ENCODE measurements at regions not wholly inside any gene's neighbourhood (a gene's known extent, or its start where the extent isn't known, plus 50 kb on each side); places are given as distances from the start of the nearest gene placed in this dataset.

- POLR2A ChIA-PET (ENCODE audit: partially characterized antibody), result no interaction called here
- Histone ChIP-seq H3K18ac (ENCODE audit: extremely low read depth, low read length) (no peak overlapping the region), H3K36me3 (ENCODE audit: control insufficient read depth in 2 of 4, insufficient read depth in 4 of 4, low read length in 3 of 4) (no peaks in the 10 kb centered on the region), H2BK15ac (ENCODE audit: low read length) (no peak overlapping the region), H2BK20ac (ENCODE audit: low read length) (no peak overlapping the region), H2BK5ac (ENCODE audit: low read depth, low read length) (no peak overlapping the region), H3K27me3 (replicated peaks in 1 of 4; ENCODE audit: control insufficient read depth in 3 of 4, extremely low read depth in 1 of 4, insufficient read depth in 3 of 4, low read length in 3 of 4) (no peaks in the 10 kb centered on the region), H2AK5ac (ENCODE audit: low read depth, low read length) (no peak overlapping the region), H2BK120ac (replicated peaks; ENCODE audit: low read depth, low read length) (no peak overlapping the region), H4K20me1 (replicated peaks in 1 of 2; ENCODE audit: control insufficient read depth in 1 of 2, insufficient read depth in 2 of 2, low read length in 2 of 2) (no peaks in the 10 kb centered on the region), H3K79me2 (ENCODE audit: control insufficient read depth in 1 of 2, insufficient read depth in 2 of 2, low read length in 2 of 2) (no peaks in the 10 kb centered on the region), H3K4me2 (ENCODE audit: insufficient read depth in 1 of 2, low read depth in 2 of 2, low read length in 2 of 2) (no peak overlapping the region), H3K79me1 (ENCODE audit: low read depth, low read length) (no peaks in the 10 kb centered on the region), H3K23me2 (ENCODE audit: low read depth, low read length) (no peaks in the 10 kb centered on the region), H3K27ac (ENCODE audit: low read depth, low read length) (no peak overlapping the region), H3K14ac (ENCODE audit: insufficient read length) (no peak overlapping the region), H4K5ac (ENCODE audit: insufficient read length, low read depth, low read length) (no peak overlapping the region), H3K4me1 (replicated peaks in 1 of 4; ENCODE audit: control insufficient read depth in 3 of 4, insufficient read depth in 4 of 4, low read length in 3 of 4) (no peaks in the 10 kb centered on the region), H3K23ac (ENCODE audit: insufficient read length) (no peak overlapping the region), H3K56ac (replicated peaks; ENCODE audit: insufficient read length, low read depth, low read length) (no peak overlapping the region), H2BK12ac (ENCODE audit: low read depth, low read length) (no peak overlapping the region), H4K91ac (replicated peaks; ENCODE audit: insufficient read length, low read length) (no peak overlapping the region), H3K4ac (replicated peaks; ENCODE audit: insufficient read length, low read depth, low read length) (no peak overlapping the region), H3K9me3 (ENCODE audit: insufficient read depth in 2 of 2, low read depth in 1 of 2, low read length in 1 of 2) (no peaks in the 10 kb centered on the region; a peak in 1 of 4 replicates), H4K8ac (ENCODE audit: extremely low read depth, insufficient read depth, low read length) (no peak overlapping the region), H3K9ac (replicated peaks in 1 of 4; ENCODE audit: extremely low read depth in 1 of 4, low read depth in 3 of 4, low read length in 3 of 4) (no peak overlapping the region), H2AFZ (ENCODE audit: low read length) (no peak overlapping the region), H3K4me3 (ENCODE audit: extremely low read depth in 1 of 4, insufficient read depth in 2 of 4, low read depth in 3 of 4, low read length in 4 of 4) (no peak overlapping the region)
- 83% methylated on average over 1 of the region's 1 CpG; no CpG with 5 or more reads in 1 of the 2 experiments for WGBS, 2 experiments (ENCODE audit: extremely low coverage in 1 of 2, insufficient coverage in 1 of 2, insufficient read length in 1 of 2, insufficient replicate concordance in 2 of 2, low coverage in 1 of 2, low lambda C conversion rate in 2 of 2, missing lambda C conversion rate in 1 of 2)
- FAIRE-seq (no peak), DNase-seq (ENCODE audit: low read depth in 1 of 2, low spot score in 2 of 2) (no peak)
- CTCF ChIA-PET (ENCODE audit: partially characterized antibody), result interaction anchor here (0.9 kb wide), 1 partner anchor 9 kb away, joined by 3 read pairs; no protein-coding TSS in a partner anchor
- no peak for TF ChIP-seq USF2 (IDR thresholded peaks at IDR 0.05; ENCODE audit: low read length)
- TF ChIP-seq E2F6 (IDR thresholded peaks at IDR 0.05), result no peak
- TF ChIP-seq MAFK (IDR thresholded peaks at IDR 0.05; ENCODE audit: low read depth, low read length), result no peak
- TF ChIP-seq JUND (IDR thresholded peaks at IDR 0.05; ENCODE audit: low read length), result no peak
- TF ChIP-seq SUZ12 (IDR thresholded peaks at IDR 0.05; ENCODE audit: low read length), result no peak
- TF ChIP-seq TAF1 (IDR thresholded peaks at IDR 0.05; ENCODE audit: low read depth, low read length), result no peak
- no peak for TF ChIP-seq SP4 (IDR thresholded peaks at IDR 0.05; ENCODE audit: low read length)
These were observed 345.5 kb upstream of the C1orf87 start for GRCh38 chr1:60419023-60419422.
